Left lung (tissue), 4 donors: ENCODE measurements at regions not wholly inside any gene's neighbourhood (a gene's known extent, or its start where the extent isn't known, plus 50 kb on each side); places are given as distances from the start of the nearest gene placed in this dataset.

ENCODE experiments used
- ATAC-seq: fragments of 200-7000 bp; cut with Tn5 transposase; one replicate; pipeline ENCODE4 v1.9.1; 2020; ENCODE audit warnings: moderate library complexity
- DNase-seq, 4 donors: peaks; one replicate each; pipeline ENCODE4 v3.0.0-alpha.2; 2013 to 2020
- H3K27ac ChIP-seq, 2 donors: fragments of 200-600 bp; sonication (generic) in 1 of 2; one replicate each; pipeline versions ENCODE4 v1.5.0 to v1.8.0; 2020 to 2021
- H3K27me3 ChIP-seq, 2 donors: fragments of 200-600 bp; sonication (generic) in 1 of 2; one replicate each; pipeline versions ENCODE4 v1.5.0 to v1.8.0; 2020 to 2021
- H3K36me3 ChIP-seq, 2 donors: fragments of 200-600 bp; sonication (generic) in 1 of 2; one replicate each; pipeline versions ENCODE4 v1.5.0 to v1.8.0; 2020 to 2021
- H3K4me1 ChIP-seq, 2 donors: fragments of 200-600 bp; one replicate each; pipeline ENCODE4 v1.8.0; 2021
- H3K4me3 ChIP-seq, 2 donors: fragments of 200-600 bp; sonication (generic) in 1 of 2; one replicate each; pipeline versions ENCODE4 v1.5.0 to v1.8.0; 2020 to 2021; ENCODE audit warnings: mild to moderate bottlenecking in 1 of 2
- H3K9me3 ChIP-seq, 2 donors: fragments of 200-600 bp; sonication (generic) in 1 of 2; one replicate each; pipeline versions ENCODE4 v1.5.0 to v1.8.0; 2020 to 2021
- intact Hi-C, 2 donors: fragments of 100-400 bp; cut with DNase I; formaldehyde crosslinking; loops; one replicate each; pipeline versions ENCODE4 v1.11.2 to v1.14.2; 2022
- TF ChIP-seq, protein P1 (sequence below), 2 donors: fragments of 200-600 bp; sonication (generic) in 1 of 2; IDR thresholded peaks; one replicate each; pipeline versions ENCODE4 v1.5.0 to v1.8.0; 2021; ENCODE audit warnings: antibody characterized with exemption in 2 of 2
- donor health status: DM: no; HTN: yes; CAD: no.
- donor health status: DM: no; HTN: no; CAD: no.

- Histone ChIP-seq H3K36me3 (no peaks in the 10 kb centered on the region), H3K4me3 (no peak overlapping the region), H3K27ac (no peak overlapping the region), H3K4me1 (no peaks in the 10 kb centered on the region), H3K9me3 (no peaks in the 10 kb centered on the region), H3K27me3 (peaks cover 0 to 9% of the 10 kb centered on the region in 2 donors)
- DNase-seq (peak in 1 of 4 donors; percentile 49), ATAC-seq (no peak)
- TF ChIP-seq, protein P1, sequence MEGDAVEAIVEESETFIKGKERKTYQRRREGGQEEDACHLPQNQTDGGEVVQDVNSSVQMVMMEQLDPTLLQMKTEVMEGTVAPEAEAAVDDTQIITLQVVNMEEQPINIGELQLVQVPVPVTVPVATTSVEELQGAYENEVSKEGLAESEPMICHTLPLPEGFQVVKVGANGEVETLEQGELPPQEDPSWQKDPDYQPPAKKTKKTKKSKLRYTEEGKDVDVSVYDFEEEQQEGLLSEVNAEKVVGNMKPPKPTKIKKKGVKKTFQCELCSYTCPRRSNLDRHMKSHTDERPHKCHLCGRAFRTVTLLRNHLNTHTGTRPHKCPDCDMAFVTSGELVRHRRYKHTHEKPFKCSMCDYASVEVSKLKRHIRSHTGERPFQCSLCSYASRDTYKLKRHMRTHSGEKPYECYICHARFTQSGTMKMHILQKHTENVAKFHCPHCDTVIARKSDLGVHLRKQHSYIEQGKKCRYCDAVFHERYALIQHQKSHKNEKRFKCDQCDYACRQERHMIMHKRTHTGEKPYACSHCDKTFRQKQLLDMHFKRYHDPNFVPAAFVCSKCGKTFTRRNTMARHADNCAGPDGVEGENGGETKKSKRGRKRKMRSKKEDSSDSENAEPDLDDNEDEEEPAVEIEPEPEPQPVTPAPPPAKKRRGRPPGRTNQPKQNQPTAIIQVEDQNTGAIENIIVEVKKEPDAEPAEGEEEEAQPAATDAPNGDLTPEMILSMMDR (IDR thresholded peaks at IDR 0.05): no peak
- intact Hi-C loops: no loop called here
Observed at GRCh38 chr15:100781961-100782530, 97.6 kb upstream of the ALDH1A3 start.

- Histone ChIP-seq H3K4me3 (no peak overlapping the region), H3K27me3 (peaks cover 0 to 9% of the 10 kb centered on the region in 2 donors), H3K9me3 (no peaks in the 10 kb centered on the region), H3K36me3 (no peaks in the 10 kb centered on the region), H3K4me1 (no peaks in the 10 kb centered on the region), H3K27ac (no peak overlapping the region)
- DNase-seq (no peak), ATAC-seq (no peak)
- intact Hi-C loops: no loop called here
- TF ChIP-seq, protein P1 (IDR thresholded peaks at IDR 0.05): no peak
Observed at GRCh38 chr15:100783291-100783690, 96.3 kb upstream of the ALDH1A3 start.

DNA sequence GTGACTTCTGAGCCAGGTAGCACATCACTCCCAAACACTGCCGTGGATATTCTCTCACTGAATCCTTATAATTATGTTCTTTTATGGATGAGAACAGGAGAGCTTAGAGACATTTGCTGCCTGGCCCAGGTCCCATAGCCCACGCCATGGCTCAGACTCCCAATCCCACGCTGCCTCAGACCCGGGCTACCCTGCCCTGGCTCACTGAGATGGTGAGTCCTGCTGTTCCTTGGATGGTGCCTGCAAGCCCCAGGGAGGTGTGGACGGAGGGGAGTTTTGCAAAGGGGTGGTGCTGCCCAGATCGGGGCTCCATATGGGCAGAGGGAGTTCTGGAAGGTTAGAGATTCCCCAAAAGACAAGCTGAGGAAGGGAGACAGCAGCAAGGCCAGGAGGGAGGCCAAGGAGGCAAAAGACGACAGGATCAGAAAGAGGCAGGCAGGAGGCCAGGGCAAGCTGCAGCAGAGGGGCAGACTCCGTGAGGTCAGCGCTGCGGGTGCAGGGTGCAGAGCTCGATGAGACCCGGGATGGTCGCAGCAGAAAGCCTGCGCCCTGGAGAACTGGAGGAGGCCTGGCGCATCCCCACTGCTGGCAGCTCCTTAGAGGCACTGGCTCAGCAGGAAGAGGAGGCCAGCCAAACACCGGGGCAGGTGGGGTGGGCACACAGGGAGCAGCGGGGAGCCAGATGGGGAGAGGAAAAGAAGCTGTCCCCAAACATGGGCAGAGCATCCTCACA lies 95.7 kb upstream of the ALDH1A3 start:
- H3K4me1 ChIP-seq: no peaks in the 10 kb centered on the region
- no peak overlapping the region for H3K4me3 ChIP-seq
- no peaks in the 10 kb centered on the region for H3K9me3 ChIP-seq
- TF ChIP-seq, protein P1 (IDR thresholded peaks at IDR 0.05): no peak
- H3K27ac ChIP-seq: no peak overlapping the region
- no peak for ATAC-seq
- H3K27me3 ChIP-seq: peaks cover 0 to 9% of the 10 kb centered on the region in 2 donors
- DNase-seq: peak in 1 of 4 donors; percentile 72
- H3K36me3 ChIP-seq: no peaks in the 10 kb centered on the region
- intact Hi-C loops: no loop called here

- DNase-seq (no peak), ATAC-seq (no peak)
- TF ChIP-seq, protein P1 (IDR thresholded peaks at IDR 0.05): no peak
- H3K36me3 ChIP-seq: no peaks in the 10 kb centered on the region
- intact Hi-C loops: no loop called here
- no peaks in the 10 kb centered on the region for H3K4me1 ChIP-seq
- H3K9me3 ChIP-seq: no peaks in the 10 kb centered on the region
- no peak overlapping the region for H3K4me3 ChIP-seq
- peaks cover 0 to 2% of the 10 kb centered on the region in 2 donors for H3K27me3 ChIP-seq
- H3K27ac ChIP-seq: no peak overlapping the region
Observed at GRCh38 chr15:100784493-100785180, 95.0 kb upstream of the ALDH1A3 start.
